ENCODE measurements at regions not wholly inside any gene's neighbourhood (a gene's known extent, or its start where the extent isn't known, plus 50 kb on each side); places are given as distances from the start of the nearest gene placed in this dataset.

DNA sequence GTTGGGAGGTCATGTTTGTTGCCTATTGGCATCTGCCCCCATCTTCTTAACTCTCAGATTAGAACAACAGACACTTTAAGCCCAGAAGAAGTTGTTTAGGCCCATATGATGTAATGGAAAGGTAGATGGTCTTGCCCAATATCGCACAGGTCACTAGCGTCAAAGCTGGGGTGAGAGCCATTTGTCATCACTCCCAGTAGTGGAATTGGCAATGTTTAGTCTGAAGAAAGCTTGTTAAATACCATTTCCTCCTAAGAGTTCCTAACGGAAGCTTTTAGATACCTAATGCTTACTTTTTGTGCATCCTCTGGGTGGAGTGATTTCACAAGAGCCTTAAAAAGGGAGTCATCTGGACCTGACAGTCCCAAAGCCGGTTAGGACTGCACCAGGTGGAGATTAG, 125.4 kb downstream of the DACT1 start:
- TF ChIP-seq YY1 (IDR thresholded peaks at IDR 0.05; ENCODE audit: insufficient read depth, insufficient read length), result no peak
- no peak for TF ChIP-seq ZNF274 (IDR thresholded peaks at IDR 0.05; ENCODE audit: low read depth, low read length)
- TF ChIP-seq SUZ12 (IDR thresholded peaks at IDR 0.05; ENCODE audit: extremely low read depth, insufficient read depth, insufficient read length), result no peak

All from NT2/D1 (cell line).